ENCODE measurements at regions not wholly inside any gene's neighbourhood (a gene's known extent, or its start where the extent isn't known, plus 50 kb on each side); places are given as distances from the start of the nearest gene placed in this dataset.

GRCh38 chr13:42484386-42484785, 89.6 kb upstream of the TNFSF11 start:
- no peak for TF ChIP-seq CTCF (IDR thresholded peaks at IDR 0.05)
- no peak for TF ChIP-seq POLR2A (IDR thresholded peaks at IDR 0.05)
- no peak for TF ChIP-seq POLR2AphosphoS5 (IDR thresholded peaks at IDR 0.05)
